ENCODE measurements at regions not wholly inside any gene's neighbourhood (a gene's known extent, or its start where the extent isn't known, plus 50 kb on each side); places are given as distances from the start of the nearest gene placed in this dataset.
A peak's percentile ranks its signal among the peaks of the same experiment; 100 is the strongest.

- peak; percentile 66 for DNase-seq
Observed at GRCh38 chr5:137567226-137567625, 68.1 kb upstream of the SPOCK1 start.

DNA sequence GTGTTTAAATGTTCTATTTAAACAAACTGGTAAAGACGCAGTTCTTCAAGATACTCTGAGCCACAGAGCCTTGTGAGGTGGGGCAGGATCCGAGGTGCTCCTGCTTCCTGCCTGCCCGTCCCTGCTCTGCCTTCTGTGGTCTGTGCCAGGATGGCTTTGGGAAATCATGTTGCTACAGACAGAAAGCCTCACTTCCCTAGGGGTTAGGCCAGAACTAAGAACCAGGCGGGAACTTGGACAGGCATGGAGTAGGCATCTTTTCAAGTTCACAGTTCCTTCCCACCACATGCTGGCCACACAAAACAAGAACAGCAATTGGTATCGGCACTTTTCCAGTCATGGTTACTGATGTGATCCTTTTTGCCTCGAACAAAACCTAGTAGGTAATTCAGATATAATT is 67.7 kb upstream of the SPOCK1 start:
- DNase-seq, result no peak

- no peak for DNase-seq
Observed at GRCh38 chr5:137566118-137566541, 67.0 kb upstream of the SPOCK1 start.

- DNase-seq, result no peak
Observed at GRCh38 chr5:137565450-137565849, 66.3 kb upstream of the SPOCK1 start.

- no peak for DNase-seq
Observed at GRCh38 chr5:137564398-137564961, 65.4 kb upstream of the SPOCK1 start.

DNA sequence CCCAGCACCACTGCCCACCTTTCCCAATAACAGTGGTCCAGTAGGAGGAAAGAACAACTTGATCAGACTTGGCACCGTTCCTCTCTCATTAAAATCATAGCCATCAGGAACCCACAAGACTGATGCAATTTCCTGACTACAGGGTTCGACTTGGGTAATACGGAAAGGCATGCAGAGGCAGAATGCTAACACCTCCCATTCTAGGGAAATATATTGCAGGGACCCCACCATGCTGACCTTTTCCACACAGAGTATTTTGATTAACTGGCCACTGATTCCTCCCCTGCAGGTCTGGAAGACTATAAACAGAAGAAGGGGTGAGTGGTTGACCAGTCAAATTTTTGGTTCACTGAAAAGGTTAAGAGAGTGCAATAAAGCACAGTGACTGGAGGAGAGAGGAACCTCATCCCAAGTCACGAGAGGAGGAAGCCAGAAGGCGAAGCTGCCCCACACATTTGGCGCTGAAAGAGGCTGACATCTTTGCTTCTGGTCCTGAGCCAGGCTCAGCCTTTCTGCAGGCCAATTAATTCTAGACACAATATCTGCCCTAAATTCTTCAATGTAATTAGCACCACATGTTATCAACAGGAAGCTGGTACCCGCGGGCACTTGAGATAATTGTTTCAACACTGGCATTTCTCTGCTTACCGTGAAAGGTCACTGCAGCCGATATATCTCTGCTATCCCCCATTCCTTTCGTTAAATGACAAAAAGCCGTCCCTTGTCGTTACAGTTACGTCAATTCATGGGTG is 64.7 kb upstream of the SPOCK1 start:
- DNase-seq, result no peak

GRCh38 chr5:137563301-137563645 is 64.1 kb upstream of the SPOCK1 start:
- no peak for DNase-seq

DNA sequence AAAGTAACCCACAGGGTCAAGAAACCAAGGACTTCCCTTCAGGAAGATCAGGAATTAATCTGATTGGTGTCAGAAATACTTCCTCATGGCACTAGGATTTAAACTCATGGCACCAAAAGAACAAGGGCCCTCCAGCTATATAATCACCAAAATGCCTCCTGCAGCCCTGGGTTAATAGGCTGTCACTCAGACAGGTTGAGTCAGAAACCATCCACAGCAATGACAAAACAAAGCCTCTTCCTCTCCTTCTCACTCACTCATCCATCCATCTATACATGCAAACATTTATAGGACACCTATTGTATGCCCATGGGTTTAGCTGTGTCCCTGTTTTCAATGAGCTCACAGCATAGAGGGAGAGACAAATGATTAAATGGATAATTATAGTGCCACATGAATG is 62.5 kb upstream of the SPOCK1 start:
- no peak for DNase-seq

DNA sequence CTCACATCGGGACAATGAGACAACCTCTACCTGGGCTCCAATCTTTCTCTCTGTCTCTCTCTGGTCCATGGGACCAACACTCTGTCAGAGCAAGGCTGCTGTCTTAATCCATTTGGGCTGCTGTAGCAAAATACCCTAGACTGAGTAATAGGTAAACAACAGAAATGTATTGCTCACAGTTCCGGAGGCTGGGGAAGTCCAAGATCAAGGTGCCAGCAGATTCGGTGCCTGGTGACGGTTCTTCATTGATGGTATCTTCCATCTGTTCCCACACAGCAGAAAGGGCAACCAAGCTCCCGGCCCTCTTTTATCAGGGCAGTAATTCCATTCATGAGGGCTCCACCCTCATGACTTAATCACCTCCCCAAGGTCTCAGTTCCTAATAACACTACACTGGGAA is 61.3 kb upstream of the SPOCK1 start:
- no peak for DNase-seq
